B cell (primary cell): ENCODE measurements at regions not wholly inside any gene's neighbourhood (a gene's known extent, or its start where the extent isn't known, plus 50 kb on each side); places are given as distances from the start of the nearest gene placed in this dataset.
"Not testable (repeated sequence)": the region's sequence is repeated elsewhere in the genome, so short reads cannot be mapped to it uniquely, and the experiment has no call there.

ENCODE experiments used
- ATAC-seq: fragments of 200-7000 bp; cut with Tn5 transposase; one replicate; pipeline ENCODE4 v1.10.0; 2021; ENCODE audit warnings: low read depth, mild to moderate bottlenecking, moderate number of reproducible peaks, moderate library complexity
- CTCF ChIA-PET: fragments of 350-600 bp; sonication (Branson Sonifier 250); formaldehyde crosslinking; loops from one replicate; lab custom pipeline; 2021; ENCODE audit warnings: antibody characterized with exemption, inconsistent platforms; lab: Charles Lee
- POLR2A ChIA-PET: fragments of 350-600 bp; sonication (Branson Sonifier 250); formaldehyde crosslinking; loops from one replicate; lab custom pipeline; 2021; ENCODE audit warnings: antibody characterized with exemption; lab: Charles Lee
- DNase-seq: peaks from one replicate; pipeline ENCODE4 v3.0.0; 2013
- H2AFZ ChIP-seq: 2 replicates; pipeline ENCODE4 v1.6.1; 2012; ENCODE audit warnings: mild to moderate bottlenecking, low read depth, low read length; ENCODE audit not compliant: insufficient read depth, poor library complexity, severe bottlenecking
- H3K27ac ChIP-seq, 2 donors: 1 replicate in 1 of 2; 2 replicates in 1 of 2; pipeline ENCODE4 v1.5.1; 2012 to 2013; ENCODE audit warnings: low read length in 2 of 2, mild to moderate bottlenecking in 2 of 2, moderate library complexity in 1 of 2
- H3K27me3 ChIP-seq, 4 experiments: fragments of 200-600 bp in 1 of 4; sonication (generic) in 1 of 4; replicated peaks in 1 of 4; 1 replicate in 2 of 4; 2 replicates in 2 of 4; pipeline versions ENCODE4 v1.6.1 to v1.7.0; 2013 to 2016; ENCODE audit warnings: low read length in 3 of 4, mild to moderate bottlenecking in 2 of 4, mixed read lengths in 1 of 4, moderate library complexity in 1 of 4; ENCODE audit not compliant: insufficient read depth in 4 of 4, control insufficient read depth in 3 of 4; ENCODE audit errors: control extremely low read depth in 1 of 4
- H3K36me3 ChIP-seq, 2 experiments: replicated peaks in 1 of 2; 1 replicate in 1 of 2; 2 replicates in 1 of 2; pipeline versions ENCODE4 v1.6.1 to v1.7.1; 2013; ENCODE audit warnings: low read length in 1 of 2; ENCODE audit not compliant: insufficient read depth in 2 of 2, control insufficient read depth in 1 of 2; ENCODE audit errors: control extremely low read depth in 1 of 2, extremely low read depth in 1 of 2
- H3K4me1 ChIP-seq, 2 donors: fragments of 200-600 bp in 1 of 2; sonication (generic) in 1 of 2; 1 replicate in 1 of 2; 2 replicates in 1 of 2; pipeline versions ENCODE4 v1.5.1 to v1.6.1; 2013 to 2017; ENCODE audit warnings: low read length in 2 of 2; ENCODE audit not compliant: control insufficient read depth in 2 of 2, insufficient read depth in 2 of 2
- H3K4me2 ChIP-seq: replicated peaks from 2 replicates; pipeline ENCODE3; 2012; ENCODE audit warnings: mild to moderate bottlenecking, low read depth, low read length; ENCODE audit not compliant: poor library complexity, severe bottlenecking
- H3K4me3 ChIP-seq, 5 experiments: fragments of 200-600 bp in 1 of 5; sonication (generic) in 1 of 5; 1 replicate in 3 of 5; 2 replicates in 2 of 5; pipeline versions ENCODE4 v1.5.1 to v1.7.0; 2011 to 2016; ENCODE audit warnings: low read length in 4 of 5, mild to moderate bottlenecking in 4 of 5, low read depth in 2 of 5, control low read depth in 1 of 5, moderate library complexity in 1 of 5; ENCODE audit not compliant: insufficient read depth in 1 of 5; ENCODE audit errors: control extremely low read depth in 1 of 5, extremely low read depth in 1 of 5
- H3K79me2 ChIP-seq: fragments of 200-600 bp; sonication (generic); one replicate; pipeline ENCODE4 v1.6.0; 2016; ENCODE audit warnings: low read length; ENCODE audit not compliant: control insufficient read depth, insufficient read depth
- H3K9ac ChIP-seq: fragments of 200-600 bp; sonication (generic); 2 replicates; pipeline ENCODE4 v1.6.1; 2017; ENCODE audit warnings: mild to moderate bottlenecking, low read length, moderate library complexity
- H3K9me3 ChIP-seq, 3 donors: one replicate each; pipeline versions ENCODE4 v1.6.1 to v1.7.1; 2013; ENCODE audit warnings: low read length in 2 of 3; ENCODE audit not compliant: control insufficient read depth in 2 of 3, insufficient read depth in 1 of 3; ENCODE audit errors: control extremely low read depth in 1 of 3
- H4K20me1 ChIP-seq: 2 replicates; pipeline ENCODE4 v1.6.0; 2012; ENCODE audit warnings: mild to moderate bottlenecking, low read length; ENCODE audit not compliant: insufficient read depth, control insufficient read depth, poor library complexity, severe bottlenecking
- H3K27ac Mint-ChIP-seq: one replicate; pipeline ENCODE4 v1.8.0; 2021; ENCODE audit warnings: mixed read lengths
- H3K27me3 Mint-ChIP-seq: one replicate; pipeline ENCODE4 v1.8.0; 2021; ENCODE audit warnings: mixed read lengths
- H3K4me1 Mint-ChIP-seq: one replicate; pipeline ENCODE4 v1.8.0; 2021; ENCODE audit warnings: mixed read lengths
- H3K4me3 Mint-ChIP-seq: one replicate; pipeline ENCODE4 v1.8.0; 2021; ENCODE audit warnings: mixed read lengths
- H3K9me3 Mint-ChIP-seq: one replicate; pipeline ENCODE4 v1.8.0; 2022; ENCODE audit warnings: mixed read lengths; ENCODE audit not compliant: insufficient read depth
- EZH2 ChIP-seq: IDR thresholded peaks from 2 replicates; pipeline ENCODE4 v1.6.1; 2012; ENCODE audit warnings: borderline replicate concordance, low read depth, mild to moderate bottlenecking, moderate library complexity, low read length; ENCODE audit not compliant: insufficient read depth, poor library complexity, severe bottlenecking
- WGBS: methylation state at CpG from one replicate; pipeline ENCODE4 v1.1.5; 2013; ENCODE audit warnings: missing lambda C conversion rate; ENCODE audit not compliant: insufficient coverage; 5-methylcytosine and 5-hydroxymethylcytosine counted together
- intact Hi-C: fragments of 100-400 bp; cut with micrococcal nuclease; formaldehyde crosslinking; loops from one replicate; pipeline ENCODE4 v1.10.0; 2022
- TF ChIP-seq, protein P1 (sequence below): fragments of 200-600 bp; IDR thresholded peaks from one replicate; pipeline ENCODE4 v1.8.0; 2022; ENCODE audit warnings: antibody characterized with exemption, mild to moderate bottlenecking

DNA sequence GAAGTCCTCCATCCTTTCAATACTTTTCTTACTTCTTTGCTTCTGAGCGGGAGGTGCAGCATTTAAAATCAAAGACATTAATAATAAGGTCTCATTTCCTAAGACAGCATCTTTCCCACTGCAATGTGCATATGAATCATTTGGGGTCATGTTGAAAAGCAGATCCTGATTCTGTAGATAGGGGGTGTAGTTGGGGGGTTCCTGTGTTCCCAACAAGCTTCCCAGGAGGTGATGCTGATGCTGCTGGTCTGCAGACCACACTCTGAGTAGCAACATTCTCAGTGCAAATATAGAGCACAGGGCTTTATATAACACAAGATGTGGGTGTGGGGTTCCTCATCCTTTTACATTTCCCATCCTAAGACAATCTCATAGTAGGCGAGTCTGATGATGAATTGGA lies 126.5 kb upstream of the PALM2AKAP2 start:
- H3K27me3 Mint-ChIP-seq: peaks cover 21% of the 10 kb centered on the region
- intact Hi-C loops: no loop called here

DNA sequence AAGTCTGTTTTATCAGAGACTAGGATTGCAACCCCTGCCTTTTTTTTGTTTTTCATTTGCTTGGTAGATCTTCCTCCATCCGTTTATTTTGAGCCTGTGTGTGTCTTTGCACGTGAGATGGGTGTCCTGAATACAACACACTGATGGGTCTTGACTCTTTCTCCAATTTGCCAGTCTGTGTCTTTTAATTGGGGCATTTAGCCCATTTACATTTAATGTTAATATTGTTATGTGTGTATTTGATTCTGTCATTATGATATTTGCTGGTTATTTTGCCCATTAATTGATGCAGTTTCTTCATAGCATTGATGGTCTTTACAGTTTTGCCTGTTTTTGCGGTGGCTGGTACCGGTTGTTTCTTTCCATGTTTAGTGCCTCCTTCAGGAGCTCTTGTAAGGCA lies 116.0 kb upstream of the PALM2AKAP2 start:
- POLR2A ChIA-PET, H3K9me3 ChIP-seq, H3K4me1 ChIP-seq, DNase-seq, H3K9ac ChIP-seq, H2AFZ ChIP-seq, H3K4me3 ChIP-seq, H3K27me3 ChIP-seq, H3K4me1 Mint-ChIP-seq, H4K20me1 ChIP-seq, H3K36me3 ChIP-seq, H3K9me3 Mint-ChIP-seq, H3K4me2 ChIP-seq, H3K27me3 Mint-ChIP-seq, ATAC-seq, CTCF ChIA-PET, H3K27ac Mint-ChIP-seq, H3K27ac ChIP-seq, H3K79me2 ChIP-seq, intact Hi-C loops, H3K4me3 Mint-ChIP-seq: not testable (repeated sequence)
- WGBS: no CpG with 5 or more reads among the region's 4 CpGs

More for the DNA sequence above, 126.5 kb upstream of the PALM2AKAP2 start:
- H2AFZ ChIP-seq: no peak overlapping the region
- H3K36me3 ChIP-seq: no peaks in the 10 kb centered on the region
- H4K20me1 ChIP-seq: no peaks in the 10 kb centered on the region
- no peak overlapping the region for H3K9ac ChIP-seq
- no peaks in the 10 kb centered on the region for H3K79me2 ChIP-seq
- DNase-seq (no peak), ATAC-seq (no peak)
- no peak overlapping the region for H3K4me3 ChIP-seq
- CTCF ChIA-PET: no interaction called here
- no peak overlapping the region for H3K4me2 ChIP-seq
- POLR2A ChIA-PET: no interaction called here
- no CpG with 5 or more reads among the region's 2 CpGs for WGBS
- H3K9me3 Mint-ChIP-seq: peaks cover 6% of the 10 kb centered on the region
- H3K27me3 ChIP-seq: no peaks in the 10 kb centered on the region
- TF ChIP-seq, protein P1, sequence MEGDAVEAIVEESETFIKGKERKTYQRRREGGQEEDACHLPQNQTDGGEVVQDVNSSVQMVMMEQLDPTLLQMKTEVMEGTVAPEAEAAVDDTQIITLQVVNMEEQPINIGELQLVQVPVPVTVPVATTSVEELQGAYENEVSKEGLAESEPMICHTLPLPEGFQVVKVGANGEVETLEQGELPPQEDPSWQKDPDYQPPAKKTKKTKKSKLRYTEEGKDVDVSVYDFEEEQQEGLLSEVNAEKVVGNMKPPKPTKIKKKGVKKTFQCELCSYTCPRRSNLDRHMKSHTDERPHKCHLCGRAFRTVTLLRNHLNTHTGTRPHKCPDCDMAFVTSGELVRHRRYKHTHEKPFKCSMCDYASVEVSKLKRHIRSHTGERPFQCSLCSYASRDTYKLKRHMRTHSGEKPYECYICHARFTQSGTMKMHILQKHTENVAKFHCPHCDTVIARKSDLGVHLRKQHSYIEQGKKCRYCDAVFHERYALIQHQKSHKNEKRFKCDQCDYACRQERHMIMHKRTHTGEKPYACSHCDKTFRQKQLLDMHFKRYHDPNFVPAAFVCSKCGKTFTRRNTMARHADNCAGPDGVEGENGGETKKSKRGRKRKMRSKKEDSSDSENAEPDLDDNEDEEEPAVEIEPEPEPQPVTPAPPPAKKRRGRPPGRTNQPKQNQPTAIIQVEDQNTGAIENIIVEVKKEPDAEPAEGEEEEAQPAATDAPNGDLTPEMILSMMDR: no peak
- no peak for TF ChIP-seq EZH2
- no peak overlapping the region for H3K27ac Mint-ChIP-seq
- H3K9me3 ChIP-seq: no peaks in the 10 kb centered on the region
- no peaks in the 10 kb centered on the region for H3K4me1 ChIP-seq
- H3K4me1 Mint-ChIP-seq: no peaks in the 10 kb centered on the region
- no peak overlapping the region for H3K4me3 Mint-ChIP-seq
- no peak overlapping the region for H3K27ac ChIP-seq

DNA sequence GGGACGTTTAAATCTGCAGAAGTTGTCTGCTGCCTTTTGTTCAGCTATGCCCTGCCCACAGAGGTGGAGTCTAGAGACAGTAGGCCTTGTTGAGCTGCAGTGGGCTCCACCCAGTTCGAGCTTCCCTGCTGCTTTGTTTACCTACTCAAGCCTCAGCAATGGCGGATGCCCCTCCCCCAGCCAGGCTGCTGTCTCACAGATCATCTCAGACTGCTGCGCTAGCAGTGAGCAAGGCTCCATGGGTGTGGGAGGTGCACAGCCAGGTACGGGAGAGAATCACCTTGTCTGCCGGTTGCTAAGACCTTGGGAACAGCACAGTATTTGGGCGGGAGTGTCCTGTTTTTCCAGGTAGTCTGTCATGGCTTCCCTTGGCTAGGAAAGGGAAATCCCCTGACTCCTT lies 114.3 kb upstream of the PALM2AKAP2 start:
- intact Hi-C loops, CTCF ChIA-PET, H3K4me3 Mint-ChIP-seq, H3K9me3 Mint-ChIP-seq, H3K4me2 ChIP-seq, ATAC-seq, H3K4me3 ChIP-seq, H3K4me1 ChIP-seq, DNase-seq, H2AFZ ChIP-seq, H3K27ac Mint-ChIP-seq, H4K20me1 ChIP-seq, H3K9me3 ChIP-seq, H3K27me3 ChIP-seq, H3K27ac ChIP-seq, H3K4me1 Mint-ChIP-seq, H3K79me2 ChIP-seq, H3K27me3 Mint-ChIP-seq, H3K9ac ChIP-seq, POLR2A ChIA-PET, H3K36me3 ChIP-seq: not testable (repeated sequence)
- 80% methylated on average over 5 of the region's 7 CpGs for WGBS
